Adrenal gland (tissue), 5 donors: ENCODE measurements at regions not wholly inside any gene's neighbourhood (a gene's known extent, or its start where the extent isn't known, plus 50 kb on each side); places are given as distances from the start of the nearest gene placed in this dataset.

ENCODE experiments used
- CTCF ChIP-seq, 6 experiments: fragments of 450-650 bp in 4 of 6; fragments of 200-600 bp in 2 of 6; sonication (generic) in 1 of 6; IDR thresholded peaks; 1 replicate in 5 of 6; 2 replicates in 1 of 6; pipeline versions ENCODE4 v1.5.1 to v1.8.0; 2016 to 2021; ENCODE audit warnings: antibody characterized with exemption in 6 of 6, mild to moderate bottlenecking in 2 of 6, moderate library complexity in 1 of 6
- POLR2A ChIP-seq, 2 donors: fragments of 450-650 bp; IDR thresholded peaks; one replicate each; pipeline ENCODE4 v1.6.1; 2017; ENCODE audit warnings: antibody characterized with exemption in 2 of 2, mild to moderate bottlenecking in 2 of 2, moderate library complexity in 1 of 2
- donor health status: DM: no; HTN: no; CAD: no.

- no peak for TF ChIP-seq CTCF (IDR thresholded peaks at IDR 0.05)
- no peak for TF ChIP-seq POLR2A (IDR thresholded peaks at IDR 0.05)
Measured at GRCh38 chr10:32199714-32200394, 143.6 kb upstream of the KIF5B start.
